ENCODE measurements at regions not wholly inside any gene's neighbourhood (a gene's known extent, or its start where the extent isn't known, plus 50 kb on each side); places are given as distances from the start of the nearest gene placed in this dataset.

GRCh38 chr4:126318376-126318775 is 1003.6 kb downstream of the FAT4 start:
- TF ChIP-seq CTCF (IDR thresholded peaks at IDR 0.05; ENCODE audit: borderline replicate concordance, extremely low read depth, low read length, poor library complexity, severe bottlenecking) (no peak), EZH2 (IDR thresholded peaks at IDR 0.05; ENCODE audit: borderline replicate concordance, low read depth, low read length, severe bottlenecking) (no peak)
